ENCODE measurements at regions not wholly inside any gene's neighbourhood (a gene's known extent, or its start where the extent isn't known, plus 50 kb on each side); places are given as distances from the start of the nearest gene placed in this dataset.

DNA sequence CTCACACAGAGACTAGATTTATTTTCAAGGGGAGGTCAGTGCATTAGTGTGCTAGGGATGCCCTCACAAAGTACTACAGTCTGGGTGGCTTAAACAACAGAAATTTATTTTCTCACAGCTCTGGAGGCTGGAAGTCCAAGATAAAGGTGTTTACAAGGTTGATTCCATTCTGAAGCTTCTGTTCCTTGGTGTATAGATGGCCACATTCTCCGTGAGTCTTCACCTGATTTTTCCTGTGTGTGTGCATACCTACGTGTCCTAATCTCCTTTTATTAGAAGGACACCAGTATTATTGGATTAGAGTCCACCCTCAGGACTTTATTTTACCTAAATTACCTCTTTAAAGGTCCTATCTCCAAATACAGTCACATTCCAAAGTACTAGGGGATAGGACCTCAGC, 91.7 kb upstream of the FRMD4A start:
- TF ChIP-seq, protein P1, sequence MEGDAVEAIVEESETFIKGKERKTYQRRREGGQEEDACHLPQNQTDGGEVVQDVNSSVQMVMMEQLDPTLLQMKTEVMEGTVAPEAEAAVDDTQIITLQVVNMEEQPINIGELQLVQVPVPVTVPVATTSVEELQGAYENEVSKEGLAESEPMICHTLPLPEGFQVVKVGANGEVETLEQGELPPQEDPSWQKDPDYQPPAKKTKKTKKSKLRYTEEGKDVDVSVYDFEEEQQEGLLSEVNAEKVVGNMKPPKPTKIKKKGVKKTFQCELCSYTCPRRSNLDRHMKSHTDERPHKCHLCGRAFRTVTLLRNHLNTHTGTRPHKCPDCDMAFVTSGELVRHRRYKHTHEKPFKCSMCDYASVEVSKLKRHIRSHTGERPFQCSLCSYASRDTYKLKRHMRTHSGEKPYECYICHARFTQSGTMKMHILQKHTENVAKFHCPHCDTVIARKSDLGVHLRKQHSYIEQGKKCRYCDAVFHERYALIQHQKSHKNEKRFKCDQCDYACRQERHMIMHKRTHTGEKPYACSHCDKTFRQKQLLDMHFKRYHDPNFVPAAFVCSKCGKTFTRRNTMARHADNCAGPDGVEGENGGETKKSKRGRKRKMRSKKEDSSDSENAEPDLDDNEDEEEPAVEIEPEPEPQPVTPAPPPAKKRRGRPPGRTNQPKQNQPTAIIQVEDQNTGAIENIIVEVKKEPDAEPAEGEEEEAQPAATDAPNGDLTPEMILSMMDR (conservative IDR thresholded peaks at IDR 0.05; ENCODE audit: low read depth, low read length) = no peak
- TF ChIP-seq RAD21 (IDR thresholded peaks at IDR 0.05; ENCODE audit: low read length) (no peak), POLR2A (IDR thresholded peaks at IDR 0.05; ENCODE audit: low read depth, low read length) (no peak), RFX5 (IDR thresholded peaks at IDR 0.05; ENCODE audit: low read depth, low read length) (no peak), SMC3 (IDR thresholded peaks at IDR 0.05; ENCODE audit: low read depth, low read length) (no peak), MXI1 (IDR thresholded peaks at IDR 0.05; ENCODE audit: borderline replicate concordance, low read depth, low read length) (no peak), MAZ (IDR thresholded peaks at IDR 0.05; ENCODE audit: borderline replicate concordance, low read depth, low read length) (no peak)
- TF ChIP-seq, protein P2, sequence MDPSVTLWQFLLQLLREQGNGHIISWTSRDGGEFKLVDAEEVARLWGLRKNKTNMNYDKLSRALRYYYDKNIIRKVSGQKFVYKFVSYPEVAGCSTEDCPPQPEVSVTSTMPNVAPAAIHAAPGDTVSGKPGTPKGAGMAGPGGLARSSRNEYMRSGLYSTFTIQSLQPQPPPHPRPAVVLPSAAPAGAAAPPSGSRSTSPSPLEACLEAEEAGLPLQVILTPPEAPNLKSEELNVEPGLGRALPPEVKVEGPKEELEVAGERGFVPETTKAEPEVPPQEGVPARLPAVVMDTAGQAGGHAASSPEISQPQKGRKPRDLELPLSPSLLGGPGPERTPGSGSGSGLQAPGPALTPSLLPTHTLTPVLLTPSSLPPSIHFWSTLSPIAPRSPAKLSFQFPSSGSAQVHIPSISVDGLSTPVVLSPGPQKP (IDR thresholded peaks at IDR 0.05; ENCODE audit: borderline replicate concordance, low read depth, low read length) = no peak
- TF ChIP-seq, protein P3, sequence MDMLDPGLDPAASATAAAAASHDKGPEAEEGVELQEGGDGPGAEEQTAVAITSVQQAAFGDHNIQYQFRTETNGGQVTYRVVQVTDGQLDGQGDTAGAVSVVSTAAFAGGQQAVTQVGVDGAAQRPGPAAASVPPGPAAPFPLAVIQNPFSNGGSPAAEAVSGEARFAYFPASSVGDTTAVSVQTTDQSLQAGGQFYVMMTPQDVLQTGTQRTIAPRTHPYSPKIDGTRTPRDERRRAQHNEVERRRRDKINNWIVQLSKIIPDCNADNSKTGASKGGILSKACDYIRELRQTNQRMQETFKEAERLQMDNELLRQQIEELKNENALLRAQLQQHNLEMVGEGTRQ (IDR thresholded peaks at IDR 0.05; ENCODE audit: low read depth, low read length) = no peak

Data from IMR-90 (cell line).